Testis (tissue), 2 donors: ENCODE measurements at regions not wholly inside any gene's neighbourhood (a gene's known extent, or its start where the extent isn't known, plus 50 kb on each side); places are given as distances from the start of the nearest gene placed in this dataset.

Experiments
- DNase-seq: peaks from one replicate; pipeline ENCODE4 v3.0.0-alpha.2; 2019
- H3K27ac ChIP-seq, 2 donors: fragments of 200-600 bp; sonication (generic); one replicate each; pipeline ENCODE4 v1.5.1; 2019
- H3K27me3 ChIP-seq: fragments of 200-600 bp; sonication (generic); one replicate; pipeline ENCODE4 v1.5.1; 2019
- H3K36me3 ChIP-seq: fragments of 200-600 bp; sonication (generic); one replicate; pipeline ENCODE4 v1.5.1; 2017; ENCODE audit warnings: low read depth; ENCODE audit errors: missing control alignments
- H3K4me1 ChIP-seq: fragments of 200-600 bp; sonication (generic); one replicate; pipeline ENCODE4 v1.5.1; 2019
- H3K4me3 ChIP-seq, 2 donors: fragments of 200-600 bp; sonication (generic); one replicate each; pipeline ENCODE4 v1.5.1; 2017 to 2019
- H3K9me3 ChIP-seq: fragments of 200-600 bp; sonication (generic); one replicate; pipeline ENCODE4 v1.5.1; 2017
- POLR2A ChIP-seq: fragments of 450-650 bp; IDR thresholded peaks from one replicate; pipeline ENCODE4 v1.6.1; 2017; ENCODE audit warnings: antibody characterized with exemption, mild to moderate bottlenecking, moderate library complexity
- WGBS, 2 donors: methylation state at CpG; one replicate each; pipeline ENCODE4 v1.1.5; 2018; 5-methylcytosine and 5-hydroxymethylcytosine counted together
- intact Hi-C: fragments of 100-400 bp; cut with DNase I; formaldehyde crosslinking; loops from one replicate; pipeline ENCODE4 v1.15.1; 2023; ENCODE audit warnings: low total_unique reads
- TF ChIP-seq, protein P1 (sequence below), 3 experiments: fragments of 450-650 bp in 2 of 3; fragments of 200-600 bp in 1 of 3; sonication (generic) in 1 of 3; IDR thresholded peaks; one replicate each; pipeline ENCODE4 v1.5.1; 2016 to 2019; ENCODE audit warnings: antibody characterized with exemption in 3 of 3, mild to moderate bottlenecking in 2 of 3, moderate library complexity in 1 of 3

- no peak for TF ChIP-seq POLR2A
These were observed 214.3 kb downstream of the PTPRU start for GRCh38 chr1:29450591-29450990.

GRCh38 chr1:29448456-29449235 is 212.3 kb downstream of the PTPRU start:
- 89 to 91% methylated on average over 13 to 16 of the region's 16 CpGs for WGBS, 2 donors
- H3K27me3 ChIP-seq = no peaks in the 10 kb centered on the region
- no peak overlapping the region for H3K4me3 ChIP-seq
- intact Hi-C loops = no loop called here
- H3K36me3 ChIP-seq = no peaks in the 10 kb centered on the region
- TF ChIP-seq, protein P1, sequence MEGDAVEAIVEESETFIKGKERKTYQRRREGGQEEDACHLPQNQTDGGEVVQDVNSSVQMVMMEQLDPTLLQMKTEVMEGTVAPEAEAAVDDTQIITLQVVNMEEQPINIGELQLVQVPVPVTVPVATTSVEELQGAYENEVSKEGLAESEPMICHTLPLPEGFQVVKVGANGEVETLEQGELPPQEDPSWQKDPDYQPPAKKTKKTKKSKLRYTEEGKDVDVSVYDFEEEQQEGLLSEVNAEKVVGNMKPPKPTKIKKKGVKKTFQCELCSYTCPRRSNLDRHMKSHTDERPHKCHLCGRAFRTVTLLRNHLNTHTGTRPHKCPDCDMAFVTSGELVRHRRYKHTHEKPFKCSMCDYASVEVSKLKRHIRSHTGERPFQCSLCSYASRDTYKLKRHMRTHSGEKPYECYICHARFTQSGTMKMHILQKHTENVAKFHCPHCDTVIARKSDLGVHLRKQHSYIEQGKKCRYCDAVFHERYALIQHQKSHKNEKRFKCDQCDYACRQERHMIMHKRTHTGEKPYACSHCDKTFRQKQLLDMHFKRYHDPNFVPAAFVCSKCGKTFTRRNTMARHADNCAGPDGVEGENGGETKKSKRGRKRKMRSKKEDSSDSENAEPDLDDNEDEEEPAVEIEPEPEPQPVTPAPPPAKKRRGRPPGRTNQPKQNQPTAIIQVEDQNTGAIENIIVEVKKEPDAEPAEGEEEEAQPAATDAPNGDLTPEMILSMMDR (IDR thresholded peaks at IDR 0.05) = no peak
- TF ChIP-seq POLR2A = no peak
- H3K27ac ChIP-seq = no peak overlapping the region
- no peak for DNase-seq
- H3K4me1 ChIP-seq = no peaks in the 10 kb centered on the region
- no peaks in the 10 kb centered on the region for H3K9me3 ChIP-seq

More at GRCh38 chr1:29450591-29450990, 214.3 kb downstream of the PTPRU start:
- Histone ChIP-seq H3K9me3 (no peaks in the 10 kb centered on the region), H3K4me3 (no peak overlapping the region), H3K36me3 (no peaks in the 10 kb centered on the region), H3K4me1 (no peaks in the 10 kb centered on the region), H3K27ac (no peak overlapping the region), H3K27me3 (no peaks in the 10 kb centered on the region)
- intact Hi-C loops = no loop called here
- 92 to 96% methylated on average over 10 of the region's 10 CpGs for WGBS, 2 donors
- no peak for DNase-seq

DNA sequence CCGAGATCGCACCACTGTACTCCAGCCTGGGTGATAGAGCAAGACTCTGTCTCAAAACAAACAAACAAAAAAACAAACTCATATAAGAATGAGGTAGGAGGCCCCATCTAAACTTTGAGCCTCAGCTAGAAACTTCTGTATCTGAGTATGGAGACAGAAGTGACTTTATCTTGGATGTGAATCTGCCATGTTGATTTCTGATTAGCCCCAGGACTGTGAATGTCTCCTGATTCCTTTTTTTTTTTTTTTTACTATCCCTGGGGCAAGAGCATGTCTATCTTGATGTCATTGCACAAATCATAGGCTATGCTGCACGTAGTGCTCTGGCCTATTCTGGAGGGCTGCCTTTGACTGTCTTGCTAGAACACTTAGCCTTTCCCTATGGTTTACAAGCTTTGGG is 211.0 kb downstream of the PTPRU start:
- no peak overlapping the region for H3K4me3 ChIP-seq
- H3K36me3 ChIP-seq = no peaks in the 10 kb centered on the region
- H3K9me3 ChIP-seq = no peaks in the 10 kb centered on the region
- WGBS, 2 donors = 94 to 97% methylated on average over 3 of the region's 3 CpGs
- no peak overlapping the region for H3K27ac ChIP-seq
- intact Hi-C loops = no loop called here
- no peaks in the 10 kb centered on the region for H3K27me3 ChIP-seq
- no peak for DNase-seq
- TF ChIP-seq, protein P1 (IDR thresholded peaks at IDR 0.05) = no peak
- no peak for TF ChIP-seq POLR2A
- no peaks in the 10 kb centered on the region for H3K4me1 ChIP-seq

DNA sequence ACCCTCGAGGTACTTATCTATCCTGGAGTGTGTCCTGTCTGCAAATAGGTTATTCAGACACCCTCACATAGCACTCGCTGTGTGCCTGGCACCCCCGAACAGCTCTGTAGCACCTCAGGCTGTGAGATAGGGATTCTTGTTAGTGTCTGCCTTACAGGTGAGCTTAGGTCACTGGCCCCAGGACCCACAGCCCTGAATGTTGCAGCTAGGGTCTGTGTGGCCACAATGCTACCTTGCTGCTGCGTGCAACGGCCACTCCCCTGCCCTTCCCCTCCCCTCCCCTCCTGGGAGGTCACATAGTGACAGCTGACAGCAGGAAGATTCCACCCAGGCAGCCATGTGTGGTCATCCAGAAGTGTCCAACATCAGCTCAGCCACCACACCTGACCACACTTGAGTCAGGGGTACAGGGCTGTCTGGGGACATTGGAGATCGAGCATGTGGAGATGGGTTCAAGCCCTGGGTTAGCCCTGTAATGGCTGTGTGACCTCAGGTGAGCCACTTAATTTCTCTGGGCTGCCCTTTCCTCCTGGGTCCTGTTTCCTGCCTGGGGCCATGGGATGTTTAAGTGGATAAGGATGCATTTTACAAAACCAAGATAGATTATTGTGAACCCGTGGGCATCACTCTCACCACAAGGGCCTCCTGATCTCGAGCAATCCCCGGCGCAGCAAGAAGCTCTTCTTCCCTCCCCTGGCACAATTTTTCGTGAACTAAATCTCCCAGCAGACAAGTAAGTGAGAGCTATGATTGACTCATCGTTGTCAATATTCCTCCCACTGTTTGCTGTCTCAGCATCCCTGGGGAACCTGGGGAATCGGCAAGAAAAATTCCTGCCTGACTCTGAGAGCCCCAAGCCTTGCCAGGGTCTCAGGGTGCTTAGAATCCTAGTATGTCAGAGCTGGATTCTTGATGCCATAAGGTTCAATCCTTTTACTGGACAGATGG is 208.7 kb downstream of the PTPRU start:
- no peaks in the 10 kb centered on the region for H3K27me3 ChIP-seq
- DNase-seq = no peak
- H3K9me3 ChIP-seq = no peaks in the 10 kb centered on the region
- intact Hi-C loops = no loop called here
- H3K36me3 ChIP-seq = no peaks in the 10 kb centered on the region
- H3K27ac ChIP-seq = no peak overlapping the region
- H3K4me1 ChIP-seq = no peaks in the 10 kb centered on the region
- no peak for TF ChIP-seq POLR2A
- TF ChIP-seq, protein P1 (IDR thresholded peaks at IDR 0.05) = no peak
- H3K4me3 ChIP-seq = no peak overlapping the region
- WGBS, 2 donors = 68 to 78% methylated on average over 10 to 13 of the region's 13 CpGs

GRCh38 chr1:29444081-29444715 is 207.9 kb downstream of the PTPRU start:
- no peak overlapping the region for H3K27ac ChIP-seq
- no peaks in the 10 kb centered on the region for H3K9me3 ChIP-seq
- H3K36me3 ChIP-seq = no peaks in the 10 kb centered on the region
- DNase-seq = no peak
- TF ChIP-seq, protein P1 (IDR thresholded peaks at IDR 0.05) = no peak
- no peak for TF ChIP-seq POLR2A
- H3K27me3 ChIP-seq = no peaks in the 10 kb centered on the region
- 80 to 85% methylated on average over 8 of the region's 8 CpGs for WGBS, 2 donors
- H3K4me3 ChIP-seq = no peak overlapping the region
- intact Hi-C loops = no loop called here
- no peaks in the 10 kb centered on the region for H3K4me1 ChIP-seq
